SK-N-MC (cell line): ENCODE measurements at regions not wholly inside any gene's neighbourhood (a gene's known extent, or its start where the extent isn't known, plus 50 kb on each side); places are given as distances from the start of the nearest gene placed in this dataset.

Experiments used
- EZH2 ChIP-seq: fragments of 200-600 bp; sonication (generic); IDR thresholded peaks from one replicate; pipeline ENCODE4 v1.6.1; 2017; ENCODE audit warnings: antibody characterized with exemption
- FOXP2 ChIP-seq: optimal IDR thresholded peaks from 2 replicates; pipeline ENCODE3; 2011; ENCODE audit warnings: mild to moderate bottlenecking, moderate library complexity; ENCODE audit not compliant: insufficient read depth; ENCODE audit errors: extremely low read length, control extremely low read depth
- POLR2AphosphoS5 ChIP-seq: IDR thresholded peaks from 2 replicates; pipeline ENCODE4 v1.6.1; 2012; ENCODE audit warnings: mild to moderate bottlenecking, low read depth, low read length, borderline replicate concordance

DNA sequence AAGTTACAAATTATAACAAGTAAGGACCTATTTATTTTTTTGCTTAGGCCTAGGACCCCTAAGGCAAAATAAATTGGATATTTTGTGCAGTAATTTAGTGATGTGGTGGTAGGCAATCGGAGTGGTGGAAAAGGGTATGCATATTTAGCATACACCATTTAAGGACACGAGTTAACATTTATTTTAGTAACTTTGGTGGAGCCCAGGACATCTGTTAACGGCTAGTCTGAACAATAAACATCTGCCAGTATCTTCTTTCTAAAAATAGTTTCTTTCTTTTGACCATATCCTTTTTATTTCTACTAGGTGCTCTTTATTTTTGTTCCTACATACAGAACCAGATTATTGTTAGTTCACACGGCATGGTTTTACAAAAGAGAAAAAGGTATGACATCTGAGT is 326.3 kb downstream of the CHL1 start:
- TF ChIP-seq POLR2AphosphoS5, result no peak
- no peak for TF ChIP-seq EZH2
- TF ChIP-seq FOXP2, result no peak
